22Rv1 (cell line): ENCODE measurements at regions not wholly inside any gene's neighbourhood (a gene's known extent, or its start where the extent isn't known, plus 50 kb on each side); places are given as distances from the start of the nearest gene placed in this dataset.

Experiments
- ZFX ChIP-seq: fragments of 450-650 bp; IDR thresholded peaks from 2 replicates; pipeline ENCODE4 v1.6.1; 2017; ENCODE audit warnings: antibody characterized with exemption, borderline replicate concordance
- TF ChIP-seq, protein P1 (sequence below): fragments of 450-650 bp; IDR thresholded peaks from 2 replicates; pipeline ENCODE4 v1.5.1; 2017; ENCODE audit warnings: mild to moderate bottlenecking

DNA sequence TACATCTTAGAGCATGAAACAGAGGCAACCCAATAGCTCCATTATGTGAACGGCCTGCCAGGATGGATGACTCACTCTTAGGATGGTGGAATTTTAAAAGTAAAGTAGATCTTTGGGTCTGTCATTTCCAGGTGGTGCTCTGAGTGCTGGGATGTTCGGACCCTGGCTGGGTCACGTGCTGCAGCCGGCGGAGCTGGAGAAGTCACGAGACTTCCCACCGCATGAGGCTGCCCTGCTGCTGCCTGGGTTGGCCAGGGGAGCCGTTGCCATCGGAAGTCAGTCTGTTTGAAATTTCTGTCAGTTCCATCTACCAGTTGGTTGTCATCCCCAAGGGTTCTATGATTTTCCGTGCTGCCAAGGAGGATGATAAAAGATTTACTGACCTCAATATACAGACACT, 93.3 kb upstream of the ALKAL2 start:
- TF ChIP-seq, protein P1, sequence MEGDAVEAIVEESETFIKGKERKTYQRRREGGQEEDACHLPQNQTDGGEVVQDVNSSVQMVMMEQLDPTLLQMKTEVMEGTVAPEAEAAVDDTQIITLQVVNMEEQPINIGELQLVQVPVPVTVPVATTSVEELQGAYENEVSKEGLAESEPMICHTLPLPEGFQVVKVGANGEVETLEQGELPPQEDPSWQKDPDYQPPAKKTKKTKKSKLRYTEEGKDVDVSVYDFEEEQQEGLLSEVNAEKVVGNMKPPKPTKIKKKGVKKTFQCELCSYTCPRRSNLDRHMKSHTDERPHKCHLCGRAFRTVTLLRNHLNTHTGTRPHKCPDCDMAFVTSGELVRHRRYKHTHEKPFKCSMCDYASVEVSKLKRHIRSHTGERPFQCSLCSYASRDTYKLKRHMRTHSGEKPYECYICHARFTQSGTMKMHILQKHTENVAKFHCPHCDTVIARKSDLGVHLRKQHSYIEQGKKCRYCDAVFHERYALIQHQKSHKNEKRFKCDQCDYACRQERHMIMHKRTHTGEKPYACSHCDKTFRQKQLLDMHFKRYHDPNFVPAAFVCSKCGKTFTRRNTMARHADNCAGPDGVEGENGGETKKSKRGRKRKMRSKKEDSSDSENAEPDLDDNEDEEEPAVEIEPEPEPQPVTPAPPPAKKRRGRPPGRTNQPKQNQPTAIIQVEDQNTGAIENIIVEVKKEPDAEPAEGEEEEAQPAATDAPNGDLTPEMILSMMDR: no peak
- TF ChIP-seq ZFX: no peak
